ENCODE measurements at regions not wholly inside any gene's neighbourhood (a gene's known extent, or its start where the extent isn't known, plus 50 kb on each side); places are given as distances from the start of the nearest gene placed in this dataset.

DNA sequence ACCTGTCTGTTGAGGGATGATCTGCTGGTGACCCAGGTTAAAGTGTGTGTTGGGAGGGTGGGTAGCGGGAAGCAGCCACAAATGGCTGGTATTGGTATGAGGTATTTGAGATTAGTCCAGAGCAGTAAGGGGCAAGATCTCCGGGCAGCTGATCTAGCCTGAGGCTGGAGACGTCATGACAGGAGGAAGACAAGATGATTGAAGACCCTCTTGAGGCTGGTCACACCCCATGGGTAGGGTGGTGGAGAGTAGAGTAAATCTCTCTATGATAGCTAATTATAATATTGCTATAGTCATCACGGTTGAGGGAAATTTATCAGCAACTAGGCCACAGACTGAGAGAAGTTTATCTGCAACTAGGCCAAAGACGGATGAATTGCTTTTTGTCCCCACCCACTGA lies 128.5 kb downstream of the CDCA7 start:
- ATAC-seq (ENCODE audit: low read depth): no peak
- H3K27me3 ChIP-seq (ENCODE audit: insufficient read depth, poor library complexity, severe bottlenecking): no peaks in the 10 kb centered on the region
- no peaks in the 10 kb centered on the region for H3K9me3 ChIP-seq (ENCODE audit: severe bottlenecking)

DNA sequence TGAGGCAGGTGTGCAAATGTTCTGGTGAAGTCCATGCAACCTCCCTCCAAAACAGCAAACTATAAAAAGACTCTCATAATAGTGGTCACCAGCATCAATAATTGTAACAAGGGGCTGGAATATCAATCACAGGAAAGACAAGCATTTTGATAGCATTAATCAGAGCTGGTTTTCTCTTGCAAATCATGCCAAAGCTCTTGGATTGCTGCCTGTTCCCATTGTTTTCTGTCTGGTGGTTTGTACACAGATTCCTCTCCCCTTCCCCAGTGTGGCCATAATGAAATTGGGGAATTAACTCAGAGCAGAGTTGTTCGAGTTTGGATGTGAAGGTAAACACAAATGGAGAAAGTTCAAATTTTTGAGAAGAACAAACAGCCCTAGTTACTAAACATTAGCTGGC lies 134.2 kb downstream of the CDCA7 start:
- no peaks in the 10 kb centered on the region for H3K9me3 ChIP-seq (ENCODE audit: severe bottlenecking)
- no peak overlapping the region for H3K27ac ChIP-seq (ENCODE audit: poor library complexity, severe bottlenecking)
- H3K4me3 ChIP-seq (ENCODE audit: severe bottlenecking): no peak overlapping the region
- no peaks in the 10 kb centered on the region for H3K36me3 ChIP-seq (ENCODE audit: low read depth)
- ATAC-seq (ENCODE audit: low read depth): no peak
- TF ChIP-seq, protein P1, sequence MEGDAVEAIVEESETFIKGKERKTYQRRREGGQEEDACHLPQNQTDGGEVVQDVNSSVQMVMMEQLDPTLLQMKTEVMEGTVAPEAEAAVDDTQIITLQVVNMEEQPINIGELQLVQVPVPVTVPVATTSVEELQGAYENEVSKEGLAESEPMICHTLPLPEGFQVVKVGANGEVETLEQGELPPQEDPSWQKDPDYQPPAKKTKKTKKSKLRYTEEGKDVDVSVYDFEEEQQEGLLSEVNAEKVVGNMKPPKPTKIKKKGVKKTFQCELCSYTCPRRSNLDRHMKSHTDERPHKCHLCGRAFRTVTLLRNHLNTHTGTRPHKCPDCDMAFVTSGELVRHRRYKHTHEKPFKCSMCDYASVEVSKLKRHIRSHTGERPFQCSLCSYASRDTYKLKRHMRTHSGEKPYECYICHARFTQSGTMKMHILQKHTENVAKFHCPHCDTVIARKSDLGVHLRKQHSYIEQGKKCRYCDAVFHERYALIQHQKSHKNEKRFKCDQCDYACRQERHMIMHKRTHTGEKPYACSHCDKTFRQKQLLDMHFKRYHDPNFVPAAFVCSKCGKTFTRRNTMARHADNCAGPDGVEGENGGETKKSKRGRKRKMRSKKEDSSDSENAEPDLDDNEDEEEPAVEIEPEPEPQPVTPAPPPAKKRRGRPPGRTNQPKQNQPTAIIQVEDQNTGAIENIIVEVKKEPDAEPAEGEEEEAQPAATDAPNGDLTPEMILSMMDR (IDR thresholded peaks at IDR 0.05; ENCODE audit: poor library complexity, severe bottlenecking): no peak
- DNase-seq (ENCODE audit: low spot score): no peak
- H3K4me1 ChIP-seq (ENCODE audit: insufficient read depth, poor library complexity, severe bottlenecking): no peaks in the 10 kb centered on the region
- H3K27me3 ChIP-seq (ENCODE audit: insufficient read depth, poor library complexity, severe bottlenecking): no peaks in the 10 kb centered on the region

More for the DNA sequence above, 128.5 kb downstream of the CDCA7 start:
- DNase-seq (ENCODE audit: low spot score): no peak
- TF ChIP-seq, protein P1 (IDR thresholded peaks at IDR 0.05; ENCODE audit: poor library complexity, severe bottlenecking): no peak
- Histone ChIP-seq H3K27ac (ENCODE audit: poor library complexity, severe bottlenecking) (no peak overlapping the region), H3K36me3 (ENCODE audit: low read depth) (no peaks in the 10 kb centered on the region), H3K4me1 (ENCODE audit: insufficient read depth, poor library complexity, severe bottlenecking) (no peaks in the 10 kb centered on the region), H3K4me3 (ENCODE audit: severe bottlenecking) (no peak overlapping the region)

DNA sequence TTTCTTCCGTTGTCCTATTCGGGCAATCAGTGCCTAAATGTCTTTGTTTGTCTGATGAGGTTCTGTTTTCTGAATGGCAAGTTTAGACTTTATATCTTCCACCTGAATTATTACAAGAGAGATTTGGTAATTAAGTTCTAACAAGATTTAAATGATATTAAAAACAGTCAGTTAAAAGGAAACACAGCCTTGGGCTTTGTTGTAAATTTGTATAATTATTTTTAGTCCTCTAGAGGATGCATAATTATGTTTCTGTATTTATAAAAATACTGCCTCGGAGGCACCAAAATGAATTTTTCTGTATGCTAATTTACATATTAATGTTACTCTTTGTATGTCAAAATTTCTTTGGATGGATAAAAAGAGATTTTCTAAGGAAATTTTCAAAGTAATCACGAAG lies 136.7 kb downstream of the CDCA7 start:
- no peaks in the 10 kb centered on the region for H3K36me3 ChIP-seq (ENCODE audit: low read depth)
- no peaks in the 10 kb centered on the region for H3K27me3 ChIP-seq (ENCODE audit: insufficient read depth, poor library complexity, severe bottlenecking)
- H3K4me1 ChIP-seq (ENCODE audit: insufficient read depth, poor library complexity, severe bottlenecking): no peaks in the 10 kb centered on the region
- DNase-seq (ENCODE audit: low spot score): no peak
- H3K9me3 ChIP-seq (ENCODE audit: severe bottlenecking): no peaks in the 10 kb centered on the region
- H3K27ac ChIP-seq (ENCODE audit: poor library complexity, severe bottlenecking): no peak overlapping the region
- ATAC-seq (ENCODE audit: low read depth): no peak
- H3K4me3 ChIP-seq (ENCODE audit: severe bottlenecking): no peak overlapping the region
- TF ChIP-seq, protein P1 (IDR thresholded peaks at IDR 0.05; ENCODE audit: poor library complexity, severe bottlenecking): no peak

DNA sequence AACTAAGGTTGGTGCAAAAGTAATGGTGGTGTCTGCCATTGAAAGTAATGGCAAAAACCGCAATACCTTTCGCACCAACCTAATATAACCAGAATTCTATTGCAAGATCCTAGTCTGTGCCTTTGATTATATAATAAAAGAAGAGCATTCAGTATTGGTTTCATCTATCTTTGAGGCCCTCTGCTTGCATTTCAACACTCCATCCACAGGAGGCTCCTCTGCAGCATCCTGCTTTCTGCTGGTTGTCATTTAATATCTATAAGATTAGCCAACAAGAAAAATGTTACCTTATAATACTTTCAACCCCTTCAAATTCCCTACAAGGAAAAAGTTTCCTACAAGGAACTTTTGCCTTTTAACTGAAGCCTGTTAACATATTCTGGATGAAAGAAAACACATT lies 139.2 kb downstream of the CDCA7 start:
- no peak for ATAC-seq (ENCODE audit: low read depth)
- TF ChIP-seq, protein P1 (IDR thresholded peaks at IDR 0.05; ENCODE audit: poor library complexity, severe bottlenecking): no peak
- Histone ChIP-seq H3K27ac (ENCODE audit: poor library complexity, severe bottlenecking) (no peak overlapping the region), H3K9me3 (ENCODE audit: severe bottlenecking) (no peaks in the 10 kb centered on the region), H3K4me3 (ENCODE audit: severe bottlenecking) (no peak overlapping the region), H3K36me3 (ENCODE audit: low read depth) (no peaks in the 10 kb centered on the region), H3K4me1 (ENCODE audit: insufficient read depth, poor library complexity, severe bottlenecking) (no peaks in the 10 kb centered on the region), H3K27me3 (ENCODE audit: insufficient read depth, poor library complexity, severe bottlenecking) (no peaks in the 10 kb centered on the region)
- DNase-seq (ENCODE audit: low spot score): no peak

- Histone ChIP-seq H3K36me3 (ENCODE audit: low read depth) (no peaks in the 10 kb centered on the region), H3K9me3 (ENCODE audit: severe bottlenecking) (no peaks in the 10 kb centered on the region), H3K4me3 (ENCODE audit: severe bottlenecking) (no peak overlapping the region), H3K27ac (ENCODE audit: poor library complexity, severe bottlenecking) (no peak overlapping the region), H3K4me1 (ENCODE audit: insufficient read depth, poor library complexity, severe bottlenecking) (no peaks in the 10 kb centered on the region), H3K27me3 (ENCODE audit: insufficient read depth, poor library complexity, severe bottlenecking) (no peaks in the 10 kb centered on the region)
- TF ChIP-seq, protein P1 (IDR thresholded peaks at IDR 0.05; ENCODE audit: poor library complexity, severe bottlenecking): no peak
- DNase-seq (ENCODE audit: low spot score): no peak
- no peak for ATAC-seq (ENCODE audit: low read depth)
Measured at GRCh38 chr2:173496746-173497145, 142.1 kb downstream of the CDCA7 start.
